ENCODE measurements at regions not wholly inside any gene's neighbourhood (a gene's known extent, or its start where the extent isn't known, plus 50 kb on each side); places are given as distances from the start of the nearest gene placed in this dataset.

GRCh38 chr20:16123623-16124022 is 449.6 kb downstream of the KIF16B start:
- H3K4me3 ChIP-seq, result no peak overlapping the region
- intact Hi-C loops (cut with DNase I), result no loop called here

GRCh38 chr20:16119909-16120308 is 453.3 kb downstream of the KIF16B start:
- intact Hi-C loops (cut with DNase I), result no loop called here
- no peak for DNase-seq
- H3K4me3 ChIP-seq, result no peak overlapping the region
- WGBS, 3 donors, result 75 to 84% (median 83%) methylated on average over 3 of the region's 3 CpGs
- no peaks in the 10 kb centered on the region for H3K4me1 ChIP-seq
- TF ChIP-seq CTCF (IDR thresholded peaks at IDR 0.05), result no peak
- no peaks in the 10 kb centered on the region for H3K9me3 ChIP-seq
- no peak overlapping the region for H3K27ac ChIP-seq
- no peak for ATAC-seq
- no peaks in the 10 kb centered on the region for H3K27me3 ChIP-seq (ENCODE audit: insufficient read depth in 3 of 3, low read length in 2 of 3)
- H3K36me3 ChIP-seq (ENCODE audit: insufficient read depth in 1 of 2, low read depth in 1 of 2), result no peaks in the 10 kb centered on the region

More at GRCh38 chr20:16123623-16124022, 449.6 kb downstream of the KIF16B start:
- DNase-seq (no peak), ATAC-seq (no peak)
- TF ChIP-seq CTCF (IDR thresholded peaks at IDR 0.05), result no peak
- Histone ChIP-seq H3K9me3 (no peaks in the 10 kb centered on the region), H3K36me3 (ENCODE audit: insufficient read depth in 1 of 2, low read depth in 1 of 2) (no peaks in the 10 kb centered on the region), H3K27me3 (ENCODE audit: insufficient read depth in 3 of 3, low read length in 2 of 3) (no peaks in the 10 kb centered on the region), H3K4me1 (peaks cover 4% of the 10 kb centered on the region), H3K27ac (no peak overlapping the region)

GRCh38 chr20:16115911-16116552 is 457.2 kb downstream of the KIF16B start:
- no peak overlapping the region for H3K4me3 ChIP-seq
- H3K27me3 ChIP-seq (ENCODE audit: insufficient read depth in 3 of 3, low read length in 2 of 3), result no peaks in the 10 kb centered on the region
- DNase-seq (no peak), ATAC-seq (peak in 3 of 4 donors; percentile 22 to 48 (median 46))
- no peaks in the 10 kb centered on the region for H3K9me3 ChIP-seq
- no peak for TF ChIP-seq CTCF (IDR thresholded peaks at IDR 0.05)
- H3K4me1 ChIP-seq, result no peaks in the 10 kb centered on the region
- intact Hi-C loops (cut with DNase I), result no loop called here
- H3K27ac ChIP-seq, result no peak overlapping the region
- WGBS, 3 donors, result 11 to 26% (median 24%) methylated on average over 2 of the region's 2 CpGs
- no peaks in the 10 kb centered on the region for H3K36me3 ChIP-seq (ENCODE audit: insufficient read depth in 1 of 2, low read depth in 1 of 2)

- Histone ChIP-seq H3K27me3 (ENCODE audit: insufficient read depth in 3 of 3, low read length in 2 of 3) (no peaks in the 10 kb centered on the region), H3K36me3 (ENCODE audit: insufficient read depth in 1 of 2, low read depth in 1 of 2) (no peaks in the 10 kb centered on the region), H3K9me3 (no peaks in the 10 kb centered on the region), H3K4me3 (no peak overlapping the region), H3K4me1 (no peaks in the 10 kb centered on the region), H3K27ac (no peak overlapping the region)
- WGBS, 3 donors, result 86 to 91% (median 87%) methylated on average over 2 of the region's 2 CpGs
- ATAC-seq (no peak), DNase-seq (no peak)
- intact Hi-C loops (cut with DNase I), result no loop called here
- TF ChIP-seq CTCF (IDR thresholded peaks at IDR 0.05), result no peak
These were observed 459.5 kb downstream of the KIF16B start for GRCh38 chr20:16113736-16114135.

GRCh38 chr20:16111852-16112412 is 461.3 kb downstream of the KIF16B start:
- no peaks in the 10 kb centered on the region for H3K27me3 ChIP-seq (ENCODE audit: insufficient read depth in 3 of 3, low read length in 2 of 3)
- H3K36me3 ChIP-seq (ENCODE audit: insufficient read depth in 1 of 2, low read depth in 1 of 2), result no peaks in the 10 kb centered on the region
- ATAC-seq, result no peak
- no peaks in the 10 kb centered on the region for H3K9me3 ChIP-seq
- 66 to 94% (median 90%) methylated on average over 6 of the region's 6 CpGs for WGBS, 3 donors
- no peak for TF ChIP-seq CTCF (IDR thresholded peaks at IDR 0.05)
- H3K4me1 ChIP-seq, result peaks cover 8% of the 10 kb centered on the region
- H3K27ac ChIP-seq, result no peak overlapping the region
- H3K4me3 ChIP-seq, result no peak overlapping the region
- DNase-seq, result no peak
- intact Hi-C loops (cut with DNase I), result no loop called here

Data from psoas muscle (tissue), 7 donors.